ENCODE measurements at regions not wholly inside any gene's neighbourhood (a gene's known extent, or its start where the extent isn't known, plus 50 kb on each side); places are given as distances from the start of the nearest gene placed in this dataset.

GRCh38 chr16:51429041-51429440, 278.0 kb upstream of the SALL1 start:
- no peak overlapping the region for H3K27ac ChIP-seq (replicated peaks)
- no peaks in the 10 kb centered on the region for H3K27me3 ChIP-seq (ENCODE audit: insufficient read depth, poor library complexity, severe bottlenecking)
- TF ChIP-seq POLR2AphosphoS5 (IDR thresholded peaks at IDR 0.05; ENCODE audit: low read depth): no peak
- no peak for TF ChIP-seq CTCF (IDR thresholded peaks at IDR 0.05; ENCODE audit: insufficient read depth, low read length)
- no peak for TF ChIP-seq REST (IDR thresholded peaks at IDR 0.05; ENCODE audit: insufficient replicate concordance, low read depth)
- TF ChIP-seq GABPA (IDR thresholded peaks at IDR 0.05; ENCODE audit: low read depth): no peak
- TF ChIP-seq SPI1 (IDR thresholded peaks at IDR 0.05; ENCODE audit: borderline replicate concordance, low read depth): no peak
- no peak overlapping the region for H3K4me3 ChIP-seq (replicated peaks; ENCODE audit: insufficient read depth, low read length)
- no peak for DNase-seq (ENCODE audit: low read depth in 1 of 2, low spot score in 1 of 2)

- TF ChIP-seq REST (IDR thresholded peaks at IDR 0.05; ENCODE audit: insufficient replicate concordance, low read depth) (no peak), CTCF (IDR thresholded peaks at IDR 0.05; ENCODE audit: insufficient read depth, low read length) (no peak), POLR2AphosphoS5 (IDR thresholded peaks at IDR 0.05; ENCODE audit: low read depth) (no peak), SPI1 (IDR thresholded peaks at IDR 0.05; ENCODE audit: borderline replicate concordance, low read depth) (no peak), GABPA (IDR thresholded peaks at IDR 0.05; ENCODE audit: low read depth) (no peak)
- no peaks in the 10 kb centered on the region for H3K27me3 ChIP-seq (ENCODE audit: insufficient read depth, poor library complexity, severe bottlenecking)
- H3K4me3 ChIP-seq (replicated peaks; ENCODE audit: insufficient read depth, low read length): no peak overlapping the region
- no peak overlapping the region for H3K27ac ChIP-seq (replicated peaks)
- no peak for DNase-seq (ENCODE audit: low read depth in 1 of 2, low spot score in 1 of 2)
Measured at GRCh38 chr16:51427085-51427484, 276.0 kb upstream of the SALL1 start.

GRCh38 chr16:51426276-51426675, 275.2 kb upstream of the SALL1 start:
- no peak for DNase-seq (ENCODE audit: low read depth in 1 of 2, low spot score in 1 of 2)
- Histone ChIP-seq H3K27me3 (ENCODE audit: insufficient read depth, poor library complexity, severe bottlenecking) (no peaks in the 10 kb centered on the region), H3K27ac (replicated peaks) (no peak overlapping the region), H3K4me3 (replicated peaks; ENCODE audit: insufficient read depth, low read length) (no peak overlapping the region)
- TF ChIP-seq REST (IDR thresholded peaks at IDR 0.05; ENCODE audit: insufficient replicate concordance, low read depth) (no peak), GABPA (IDR thresholded peaks at IDR 0.05; ENCODE audit: low read depth) (no peak), CTCF (IDR thresholded peaks at IDR 0.05; ENCODE audit: insufficient read depth, low read length) (no peak), SPI1 (IDR thresholded peaks at IDR 0.05; ENCODE audit: borderline replicate concordance, low read depth) (no peak), POLR2AphosphoS5 (IDR thresholded peaks at IDR 0.05; ENCODE audit: low read depth) (no peak)

Measured in HL-60 (cell line).